ENCODE measurements at regions not wholly inside any gene's neighbourhood (a gene's known extent, or its start where the extent isn't known, plus 50 kb on each side); places are given as distances from the start of the nearest gene placed in this dataset.

DNA sequence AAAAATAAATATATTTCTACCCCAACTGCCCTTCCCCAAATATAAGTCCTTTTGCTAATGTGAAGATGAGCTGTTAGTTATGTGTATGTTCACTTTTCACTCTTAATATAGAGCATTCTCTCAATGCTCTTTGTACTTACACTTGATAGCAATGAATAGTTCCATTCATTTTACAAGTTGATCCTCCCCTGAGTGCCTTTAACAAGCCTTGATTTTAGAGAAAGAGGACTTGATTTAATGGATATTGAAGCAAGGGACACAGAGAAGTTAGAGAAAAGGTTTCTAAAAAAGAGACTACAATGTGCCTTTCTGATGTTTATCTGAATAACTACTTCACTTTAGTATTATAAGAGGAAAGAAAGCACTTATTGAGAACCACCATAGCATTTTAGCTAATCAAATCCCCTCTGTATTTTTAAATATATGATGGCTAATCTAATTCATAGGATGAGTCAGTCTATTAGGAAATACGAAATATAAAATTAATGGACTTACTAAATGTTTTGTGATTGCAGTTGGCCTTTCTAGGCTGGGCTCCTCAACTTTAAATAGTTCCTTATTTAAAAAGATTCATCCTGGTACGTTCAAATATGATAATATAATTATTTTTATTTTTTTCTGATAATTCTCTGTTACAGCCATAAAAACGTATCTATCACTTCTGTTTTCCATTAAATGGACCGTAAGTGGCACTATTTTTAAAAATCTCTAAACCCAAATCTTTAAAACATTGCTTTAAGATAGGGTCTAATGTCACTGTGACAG, 1097.8 kb upstream of the SLC10A2 start:
- TF ChIP-seq EZH2 (IDR thresholded peaks at IDR 0.05; ENCODE audit: borderline replicate concordance): no peak
- TF ChIP-seq, protein P1, sequence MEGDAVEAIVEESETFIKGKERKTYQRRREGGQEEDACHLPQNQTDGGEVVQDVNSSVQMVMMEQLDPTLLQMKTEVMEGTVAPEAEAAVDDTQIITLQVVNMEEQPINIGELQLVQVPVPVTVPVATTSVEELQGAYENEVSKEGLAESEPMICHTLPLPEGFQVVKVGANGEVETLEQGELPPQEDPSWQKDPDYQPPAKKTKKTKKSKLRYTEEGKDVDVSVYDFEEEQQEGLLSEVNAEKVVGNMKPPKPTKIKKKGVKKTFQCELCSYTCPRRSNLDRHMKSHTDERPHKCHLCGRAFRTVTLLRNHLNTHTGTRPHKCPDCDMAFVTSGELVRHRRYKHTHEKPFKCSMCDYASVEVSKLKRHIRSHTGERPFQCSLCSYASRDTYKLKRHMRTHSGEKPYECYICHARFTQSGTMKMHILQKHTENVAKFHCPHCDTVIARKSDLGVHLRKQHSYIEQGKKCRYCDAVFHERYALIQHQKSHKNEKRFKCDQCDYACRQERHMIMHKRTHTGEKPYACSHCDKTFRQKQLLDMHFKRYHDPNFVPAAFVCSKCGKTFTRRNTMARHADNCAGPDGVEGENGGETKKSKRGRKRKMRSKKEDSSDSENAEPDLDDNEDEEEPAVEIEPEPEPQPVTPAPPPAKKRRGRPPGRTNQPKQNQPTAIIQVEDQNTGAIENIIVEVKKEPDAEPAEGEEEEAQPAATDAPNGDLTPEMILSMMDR (IDR thresholded peaks at IDR 0.05; ENCODE audit: poor library complexity): no peak

Data from hepatocyte (in vitro differentiated cells).